ENCODE measurements at regions not wholly inside any gene's neighbourhood (a gene's known extent, or its start where the extent isn't known, plus 50 kb on each side); places are given as distances from the start of the nearest gene placed in this dataset.
"Not testable (repeated sequence)": the region's sequence is repeated elsewhere in the genome, so short reads cannot be mapped to it uniquely, and the experiment has no call there.

DNA sequence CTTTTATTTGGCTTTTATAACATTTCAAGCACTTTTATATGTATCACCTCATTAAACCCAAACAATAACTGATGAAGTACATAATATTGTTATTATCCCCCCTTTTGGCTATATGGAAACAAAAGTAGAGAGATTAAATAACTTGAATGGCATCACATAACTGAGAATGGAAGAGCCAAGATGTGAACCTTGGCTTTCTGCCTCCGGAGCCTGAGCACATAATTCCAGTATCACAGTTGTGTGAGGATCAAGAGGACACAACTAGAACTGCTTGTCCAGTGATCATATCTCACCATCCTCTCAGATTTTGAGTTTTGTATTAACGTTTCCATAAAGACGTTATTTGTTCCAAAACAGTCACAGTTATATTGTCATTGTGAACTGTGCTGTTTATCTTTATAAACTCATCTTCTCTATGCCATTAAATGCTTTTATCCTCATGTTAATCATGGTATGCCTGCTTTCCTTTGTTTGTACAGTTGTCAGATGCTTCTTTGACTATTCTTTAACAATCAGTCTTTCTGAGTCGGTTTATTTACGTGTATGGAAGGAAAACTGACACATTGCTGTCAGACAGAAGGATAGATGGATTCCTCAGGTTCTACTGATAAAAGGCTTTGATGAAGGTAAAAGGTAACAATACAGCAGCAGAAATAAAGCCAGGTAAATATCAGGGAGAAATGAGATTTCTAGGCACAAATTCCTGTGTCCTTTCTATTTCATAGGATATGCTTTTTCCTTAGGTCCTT lies 92.0 kb upstream of the FAM13C start:
- no peak for DNase-seq (ENCODE audit: low spot score)

DNA sequence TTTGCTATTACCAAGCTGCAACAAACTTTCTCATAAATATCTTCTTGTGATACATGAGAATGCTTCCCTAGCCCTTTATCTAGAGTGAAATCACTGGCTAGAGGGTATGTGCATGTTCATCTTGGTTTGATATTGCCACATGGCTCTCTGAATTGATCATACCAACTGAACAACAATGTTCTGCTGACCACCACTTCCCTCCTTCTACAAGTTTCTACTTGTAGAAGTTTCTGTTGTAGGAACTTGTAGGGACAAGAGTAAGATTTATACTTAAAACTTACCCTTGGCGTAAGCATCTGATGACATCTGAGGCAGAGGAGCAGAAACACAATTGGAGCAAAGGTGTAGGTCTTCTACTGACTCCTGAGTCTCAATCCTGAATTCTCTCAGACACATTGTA lies 86.3 kb upstream of the FAM13C start:
- DNase-seq (ENCODE audit: low spot score) = no peak

DNA sequence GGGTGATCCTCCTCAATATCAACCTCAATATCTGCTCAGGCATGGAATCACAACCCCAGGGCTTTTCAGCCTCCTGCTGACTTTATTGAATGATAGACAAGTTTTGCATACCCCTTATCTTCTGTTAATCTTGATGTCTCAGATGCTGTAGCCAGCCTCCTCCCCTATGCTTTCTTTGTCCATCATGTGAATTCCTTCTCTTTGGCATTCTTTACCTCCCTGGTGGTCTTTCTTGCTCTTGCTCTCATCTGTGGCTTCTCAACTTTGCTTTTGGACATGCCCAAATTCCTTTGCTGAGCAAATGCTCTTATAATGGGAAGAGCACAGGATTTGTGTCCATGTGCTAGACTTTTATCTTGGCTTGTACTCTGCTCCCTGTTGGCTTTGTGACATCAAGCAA lies 73.4 kb upstream of the FAM13C start:
- no peak for DNase-seq (ENCODE audit: low spot score)

DNA sequence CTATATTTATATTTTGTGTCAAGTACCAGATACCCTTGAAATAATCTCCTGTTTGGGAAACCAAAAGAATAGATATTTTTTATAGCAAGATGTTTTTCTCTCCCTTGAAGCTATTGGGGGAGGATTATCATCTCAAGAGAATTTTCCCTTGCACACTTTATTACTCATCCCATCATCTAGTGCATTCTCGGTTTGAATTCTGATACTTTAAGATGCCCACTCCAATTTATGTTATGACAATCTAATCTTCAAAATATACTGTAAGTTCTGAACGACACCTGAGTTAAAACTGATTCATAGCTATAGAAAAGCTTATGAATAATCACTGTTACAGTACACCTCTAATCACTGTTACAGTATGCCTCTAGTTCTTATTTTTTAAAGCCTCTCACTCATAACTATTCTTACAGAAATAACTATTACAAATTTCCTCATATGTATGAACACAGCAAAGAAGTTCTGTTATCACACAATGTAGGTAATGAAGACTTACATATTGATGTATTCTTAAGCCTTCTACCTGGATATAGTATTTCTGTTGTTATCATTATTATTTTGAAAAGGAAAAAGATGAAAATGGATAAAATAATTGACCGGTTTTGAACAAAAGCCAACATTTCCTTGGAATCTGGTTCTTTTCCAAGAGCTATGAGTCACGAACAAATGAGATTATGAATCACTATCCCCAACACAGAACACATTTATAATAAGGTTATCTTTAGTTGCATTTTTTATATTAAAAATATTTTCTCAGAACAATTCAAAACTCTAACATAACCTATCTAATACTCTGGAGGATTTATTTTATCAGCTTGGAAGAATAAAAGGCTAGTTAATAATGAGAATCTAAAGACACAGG lies 72.3 kb upstream of the FAM13C start:
- DNase-seq (ENCODE audit: low spot score) = no peak

DNA sequence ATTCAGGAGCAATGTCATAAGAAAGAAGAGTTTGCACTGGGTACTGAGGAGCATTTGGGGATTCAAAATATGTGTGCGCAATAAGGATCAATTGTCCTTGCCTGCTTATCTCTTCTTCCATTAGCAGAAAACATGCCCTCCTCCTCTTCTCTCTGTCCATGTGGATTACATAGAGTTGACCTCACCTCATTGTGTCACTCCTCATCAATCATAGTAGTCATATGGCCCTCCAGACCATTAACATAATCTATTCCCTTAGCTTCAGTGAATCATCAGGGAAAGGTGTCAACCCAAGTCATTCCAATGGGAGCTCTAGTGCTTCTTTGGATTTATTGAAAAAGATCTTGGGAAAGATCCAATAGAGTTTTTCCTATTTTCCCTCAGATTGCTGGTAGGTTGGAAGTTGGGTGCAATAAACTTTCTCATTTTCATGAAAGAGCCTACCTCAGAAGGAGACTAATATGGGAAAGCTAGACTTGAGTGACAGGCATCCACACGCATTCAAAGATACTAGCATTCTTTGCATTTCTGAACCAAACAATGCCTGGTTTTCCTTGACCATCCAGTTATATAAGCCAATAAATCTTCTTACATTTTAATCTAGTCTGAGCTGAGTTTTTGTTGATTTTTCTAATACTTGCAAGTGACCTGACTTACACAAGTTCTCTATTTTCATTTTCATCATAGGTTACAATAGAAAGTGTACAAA lies 71.5 kb upstream of the FAM13C start:
- no peak for DNase-seq (ENCODE audit: low spot score)

DNA sequence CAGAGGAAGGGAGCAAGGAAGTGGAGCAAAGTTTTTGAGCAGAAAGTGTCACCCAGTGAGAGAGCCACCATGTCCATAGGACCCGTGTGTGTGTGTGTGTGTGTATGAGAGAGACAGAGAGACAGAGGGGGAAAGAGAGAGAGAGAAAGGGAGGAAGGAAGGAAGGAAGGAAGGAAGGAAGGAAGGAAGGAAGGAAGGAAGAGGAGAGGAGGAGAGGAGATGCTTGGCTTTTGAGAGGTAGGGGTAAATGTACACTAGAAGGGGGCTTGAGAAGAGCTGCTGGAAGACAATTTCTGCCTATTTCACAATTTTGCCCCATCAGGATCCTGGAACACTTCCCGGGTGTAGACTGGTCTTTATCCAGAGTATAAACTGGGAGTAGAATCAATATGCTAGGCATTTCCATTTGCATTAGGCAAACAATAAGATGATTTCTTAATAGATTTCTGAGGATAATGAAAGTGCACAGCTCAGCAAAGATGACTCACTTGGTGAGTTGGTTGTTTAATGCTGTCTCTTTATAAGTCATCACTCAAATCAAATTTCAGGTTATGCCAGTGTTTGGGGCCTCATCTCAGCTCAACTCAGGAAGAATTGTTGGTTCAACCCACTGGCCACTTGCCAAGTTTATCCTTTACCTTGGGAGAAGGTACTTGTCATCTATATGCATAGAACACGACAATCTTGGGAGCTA lies 70.0 kb upstream of the FAM13C start:
- no peak for DNase-seq (ENCODE audit: low spot score)

DNA sequence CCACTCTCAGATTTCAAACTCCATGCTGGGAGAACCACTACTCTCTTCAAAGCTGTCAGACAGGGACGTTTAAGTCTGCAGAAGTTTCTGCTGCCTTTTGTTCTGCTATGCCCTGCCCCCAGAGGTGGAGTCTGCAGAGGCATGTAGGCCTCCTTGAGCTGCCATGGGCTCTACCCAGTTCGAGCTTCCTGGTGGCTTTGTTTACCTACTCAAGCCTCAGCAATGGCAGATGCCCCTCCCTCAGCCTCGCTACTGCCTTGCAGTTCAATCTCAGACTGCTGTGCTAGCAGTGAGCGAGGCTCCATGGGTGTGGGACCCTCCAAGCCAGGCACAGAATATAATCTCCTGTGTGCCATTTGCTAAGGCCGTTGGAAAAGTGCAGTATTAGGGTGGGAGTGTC lies 51.4 kb upstream of the FAM13C start:
- DNase-seq (ENCODE audit: low spot score) = not testable (repeated sequence)
